Left renal cortex interstitium (tissue), 4 donors: ENCODE measurements at regions not wholly inside any gene's neighbourhood (a gene's known extent, or its start where the extent isn't known, plus 50 kb on each side); places are given as distances from the start of the nearest gene placed in this dataset.

Experiments used
- DNase-seq, 4 donors: peaks; one replicate each; pipeline ENCODE4 v3.0.0-alpha.2; 2013; ENCODE audit warnings: low read depth in 4 of 4, low spot score in 2 of 4, missing footprints in 1 of 4

DNA sequence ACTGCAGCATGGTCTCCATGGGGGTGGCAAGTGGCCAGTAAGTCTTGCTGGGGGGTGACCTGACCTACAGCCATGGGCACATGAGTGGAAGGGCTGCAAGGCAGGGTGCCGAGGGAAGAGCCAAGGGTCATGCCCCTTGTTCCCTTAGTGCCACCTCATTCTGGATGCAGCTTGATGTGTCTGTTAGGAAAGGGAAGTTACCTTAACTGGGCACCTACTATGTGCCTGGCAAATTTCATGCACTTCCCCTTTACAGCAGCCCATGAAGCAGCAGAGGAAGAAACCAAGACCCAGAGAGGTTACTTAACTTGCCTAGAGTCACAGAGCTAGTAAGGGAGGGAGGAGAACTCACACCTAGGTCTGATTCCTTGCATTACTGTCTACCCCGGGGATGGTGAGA, 174.0 kb downstream of the MRPL14 start:
- DNase-seq = no peak

- DNase-seq = no peak
Measured at GRCh38 chr6:43952746-43953145, 174.5 kb downstream of the MRPL14 start.

- DNase-seq = no peak
Measured at GRCh38 chr6:43951756-43952675, 175.2 kb downstream of the MRPL14 start.

DNA sequence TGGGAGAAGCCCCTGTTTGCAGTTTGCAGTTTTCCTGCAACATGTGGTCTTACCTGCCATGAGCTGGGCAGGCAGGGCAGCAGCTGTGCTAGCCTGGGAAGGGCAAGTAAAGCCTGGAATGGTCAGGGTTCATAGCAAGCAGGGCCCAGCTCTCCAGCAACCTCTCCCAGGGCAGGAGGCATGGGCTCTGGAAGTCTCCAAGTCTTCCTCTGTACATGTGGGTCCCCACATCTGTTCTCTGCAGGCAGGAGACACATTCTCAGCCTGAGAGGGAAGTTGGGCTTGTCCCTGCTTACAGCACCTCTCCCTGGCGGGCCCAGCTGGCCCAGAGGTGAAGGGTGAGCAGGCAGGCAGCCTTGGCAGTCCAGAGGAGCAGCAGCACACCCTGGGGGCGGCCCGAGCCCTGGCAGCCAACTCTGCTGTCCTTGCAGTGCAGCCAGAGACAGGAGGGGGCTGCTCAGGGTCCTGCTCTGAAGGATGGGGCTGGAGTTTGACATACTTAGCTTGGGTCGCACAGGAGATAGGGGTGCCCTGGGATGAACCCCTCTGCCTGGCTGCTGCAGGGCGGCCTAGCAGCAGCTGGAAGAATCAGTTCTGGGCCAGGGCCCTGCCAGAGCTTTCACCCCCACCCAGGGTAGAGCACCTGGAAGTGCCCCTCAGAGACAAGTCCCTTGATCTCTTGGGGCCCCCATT, 176.0 kb downstream of the MRPL14 start:
- DNase-seq = no peak

DNA sequence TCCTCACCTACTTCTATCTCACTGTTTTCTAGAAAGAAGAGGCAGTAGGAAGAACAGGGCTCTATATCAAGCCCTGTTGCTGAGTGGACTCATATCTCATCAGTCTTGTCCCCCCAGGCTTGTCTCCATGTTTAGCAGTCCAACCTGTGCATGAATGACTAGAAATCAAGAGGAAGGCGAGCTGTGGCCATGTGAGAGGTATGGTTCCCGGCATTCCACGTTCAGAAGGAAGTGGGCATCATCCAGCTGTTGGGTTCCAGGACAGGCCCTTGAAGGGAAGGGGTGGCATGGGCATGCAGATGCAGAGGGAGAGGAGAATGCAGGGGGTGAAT, 176.6 kb downstream of the MRPL14 start:
- no peak for DNase-seq

GRCh38 chr6:43950051-43950605, 177.1 kb downstream of the MRPL14 start:
- DNase-seq = no peak

GRCh38 chr6:43949551-43949991, 177.7 kb downstream of the MRPL14 start:
- DNase-seq = no peak

- no peak for DNase-seq
Measured at GRCh38 chr6:43948527-43949485, 178.4 kb downstream of the MRPL14 start.

- DNase-seq = no peak
Measured at GRCh38 chr6:43947860-43948259, 177.8 kb downstream of the VEGFA start.

GRCh38 chr6:43946641-43947363, 176.8 kb downstream of the VEGFA start:
- DNase-seq = no peak

DNA sequence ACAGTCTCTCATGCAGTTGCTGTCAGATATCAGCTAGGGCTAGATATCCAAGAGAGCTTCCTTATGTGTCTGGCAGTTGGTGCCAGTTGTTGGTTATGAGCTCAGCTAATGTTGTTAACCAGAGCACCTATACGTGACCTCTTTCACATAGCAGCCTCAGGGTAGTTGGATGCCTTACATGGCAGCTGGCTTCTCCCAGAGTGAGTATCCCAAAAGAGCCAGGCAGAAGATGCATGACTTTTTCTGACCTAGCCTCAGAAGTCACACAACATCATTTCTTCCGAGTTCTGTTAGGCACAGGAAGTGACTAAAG, 175.7 kb downstream of the VEGFA start:
- no peak for DNase-seq

GRCh38 chr6:43944908-43945767, 175.1 kb downstream of the VEGFA start:
- DNase-seq = no peak

GRCh38 chr6:43943781-43944250, 173.8 kb downstream of the VEGFA start:
- DNase-seq = no peak

- DNase-seq = no peak
Measured at GRCh38 chr6:43943099-43943766, 173.2 kb downstream of the VEGFA start.

- no peak for DNase-seq
Measured at GRCh38 chr6:43942616-43943015, 172.6 kb downstream of the VEGFA start.

- no peak for DNase-seq
Measured at GRCh38 chr6:43942011-43942442, 172.0 kb downstream of the VEGFA start.

GRCh38 chr6:43941174-43941573, 171.2 kb downstream of the VEGFA start:
- no peak for DNase-seq

DNA sequence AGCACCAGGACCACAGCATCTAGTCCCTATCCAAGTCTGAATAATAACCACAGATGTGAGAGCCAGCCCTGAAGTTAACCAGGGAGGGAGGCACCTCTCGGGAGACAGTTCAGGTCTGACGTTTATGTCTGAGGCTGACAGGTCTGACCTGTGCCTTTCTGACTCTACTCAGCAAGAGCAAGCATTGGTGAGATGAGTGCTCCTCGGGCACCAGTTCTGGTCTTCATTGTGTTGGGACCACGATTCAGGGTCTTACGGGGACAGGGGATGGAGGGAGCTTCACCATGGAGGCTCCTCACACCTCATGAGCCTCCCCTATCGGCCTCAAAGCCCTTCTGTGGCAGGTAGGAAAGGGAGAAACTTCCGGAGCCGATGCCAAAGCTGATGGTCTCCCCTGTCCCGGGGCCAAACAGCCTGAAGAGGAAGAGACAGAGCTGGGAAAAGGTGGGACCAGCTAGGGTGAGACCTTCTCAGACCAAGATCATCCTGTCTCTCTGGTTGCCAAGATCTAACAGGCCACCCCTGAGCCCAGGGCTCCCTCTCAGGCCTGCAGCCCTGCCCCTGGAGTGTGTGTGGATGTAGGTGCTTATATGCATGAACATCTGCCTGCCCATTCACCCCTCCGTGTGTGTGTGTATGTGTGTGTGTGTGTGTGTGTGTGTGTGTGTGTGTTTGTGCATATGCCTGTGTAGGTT, 170.5 kb downstream of the VEGFA start:
- no peak for DNase-seq
